Panc1 (cell line): ENCODE measurements at regions not wholly inside any gene's neighbourhood (a gene's known extent, or its start where the extent isn't known, plus 50 kb on each side); places are given as distances from the start of the nearest gene placed in this dataset.

ENCODE experiments used
- ATAC-seq: fragments of 200-7000 bp; cut with Tn5 transposase; 2 replicates; pipeline ENCODE4 v1.9.1; 2020; ENCODE audit warnings: mild to moderate bottlenecking, moderate library complexity
- BruUV-seq: library from RNA; stranded (reverse); fragments of 400-500 nt; replicated peaks from 2 replicates; lab custom pipeline; 2021; lab: Mats Ljungman, UMichigan
- CTCF ChIA-PET: fragments of 300-600 bp; sonication (Branson Sonifier 250); formaldehyde crosslinking; loops from one replicate; lab custom pipeline; 2022; ENCODE audit warnings: antibody characterized with exemption; lab: Charles Lee
- POLR2A ChIA-PET: fragments of 300-600 bp; sonication (Branson Sonifier 250); formaldehyde crosslinking; loops from one replicate; lab custom pipeline; 2022; ENCODE audit warnings: antibody characterized with exemption; lab: Charles Lee
- DNase-seq: peaks from one replicate; pipeline ENCODE4 v3.0.0-alpha.2; 2010; ENCODE audit warnings: low read depth, low spot score
- H3K27ac ChIP-seq: 2 replicates; pipeline ENCODE4 v1.5.1; 2011; ENCODE audit warnings: mild to moderate bottlenecking, low read length, inconsistent platforms
- H3K27me3 ChIP-seq: fragments of 200-500 bp; sonication (Bioruptor generic); 2 replicates; pipeline ENCODE4 v1.6.0; 2014; ENCODE audit warnings: low read length, inconsistent platforms; ENCODE audit not compliant: control insufficient read depth, insufficient read depth
- H3K36me3 ChIP-seq: fragments of 200-500 bp; sonication (Bioruptor generic); 2 replicates; pipeline ENCODE4 v1.5.1; 2014; ENCODE audit warnings: inconsistent platforms, mild to moderate bottlenecking, low read length, moderate library complexity; ENCODE audit not compliant: control insufficient read depth, insufficient read depth
- H3K4me1 ChIP-seq: 2 replicates; pipeline ENCODE4 v1.5.1; 2011; ENCODE audit warnings: inconsistent platforms, mild to moderate bottlenecking, low read length, moderate library complexity; ENCODE audit not compliant: control insufficient read depth, insufficient read depth
- H3K4me3 ChIP-seq, 2 experiments: 2 replicates each; pipeline ENCODE4 v1.5.1; 2011 to 2012; ENCODE audit warnings: low read depth in 2 of 2, low read length in 2 of 2, mild to moderate bottlenecking in 2 of 2, inconsistent platforms in 1 of 2, moderate library complexity in 1 of 2
- H3K9me3 ChIP-seq: fragments of 200-500 bp; sonication (Bioruptor generic); 2 replicates; pipeline ENCODE4 v1.5.1; 2014; ENCODE audit warnings: low read depth, mild to moderate bottlenecking, inconsistent platforms, low read length, moderate library complexity; ENCODE audit not compliant: control insufficient read depth, insufficient read depth
- POLR2AphosphoS5 ChIP-seq: IDR thresholded peaks from 2 replicates; pipeline ENCODE4 v1.6.1; 2012; ENCODE audit warnings: mild to moderate bottlenecking, low read depth, low read length, moderate library complexity
- SIN3A ChIP-seq: IDR thresholded peaks from 2 replicates; pipeline ENCODE4 v1.6.1; 2012; ENCODE audit warnings: low read depth, mild to moderate bottlenecking, low read length, moderate library complexity, borderline replicate concordance; ENCODE audit not compliant: insufficient read depth
- TCF7L2 ChIP-seq: IDR thresholded peaks from 2 replicates; pipeline ENCODE4 v1.6.1; 2011; ENCODE audit warnings: mild to moderate bottlenecking, low read depth, low read length, inconsistent platforms
- in situ Hi-C: cut with HindIII; loops from 2 replicates; pipeline ENCODE4 v1.10.0; 2016; ENCODE audit warnings: low sequenced_read_pairs, low pct_unique_long_range_greater_than_20kb
- intact Hi-C: fragments of 100-400 bp; cut with micrococcal nuclease; formaldehyde crosslinking; loops from one replicate; pipeline ENCODE4 v1.10.0; 2022; ENCODE audit not compliant: unreplicated experiment
- TF ChIP-seq, protein P1 (sequence below): fragments of 450-650 bp; IDR thresholded peaks from 2 replicates; pipeline ENCODE4 v1.5.1; 2017; ENCODE audit warnings: mild to moderate bottlenecking
- TF ChIP-seq, protein P2 (sequence below), 2 experiments: IDR thresholded peaks; 2 replicates each; pipeline ENCODE4 v1.6.1; 2011 to 2012; ENCODE audit warnings: low read depth in 2 of 2, control low read depth in 1 of 2, low read length in 1 of 2, mild to moderate bottlenecking in 1 of 2, moderate library complexity in 1 of 2; ENCODE audit not compliant: insufficient read depth in 1 of 2

DNA sequence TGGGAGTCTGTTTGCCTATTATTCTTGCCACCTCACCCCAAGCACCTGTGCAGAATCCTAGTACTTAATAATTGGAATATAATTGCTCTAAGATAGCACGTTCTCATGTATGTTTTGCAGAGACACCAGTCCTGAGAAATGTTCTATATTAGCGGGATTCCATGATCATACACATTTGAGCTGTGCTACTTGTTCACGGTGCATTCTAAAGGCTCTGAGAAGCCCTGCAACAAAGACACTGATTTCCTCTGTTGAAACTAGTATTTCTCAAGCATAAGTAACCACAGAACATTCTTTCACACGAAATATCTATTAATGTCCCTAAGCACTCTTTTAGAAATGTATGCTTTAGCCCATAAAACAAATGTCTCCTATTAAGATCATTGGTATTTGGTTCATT, 109.4 kb downstream of the BARHL2 start:
- in situ Hi-C loops (no loop called here), intact Hi-C loops (loop anchor here (10.0 kb wide), 1 partner anchor 57 kb away; no protein-coding TSS in a partner anchor)
- TF ChIP-seq, protein P1, sequence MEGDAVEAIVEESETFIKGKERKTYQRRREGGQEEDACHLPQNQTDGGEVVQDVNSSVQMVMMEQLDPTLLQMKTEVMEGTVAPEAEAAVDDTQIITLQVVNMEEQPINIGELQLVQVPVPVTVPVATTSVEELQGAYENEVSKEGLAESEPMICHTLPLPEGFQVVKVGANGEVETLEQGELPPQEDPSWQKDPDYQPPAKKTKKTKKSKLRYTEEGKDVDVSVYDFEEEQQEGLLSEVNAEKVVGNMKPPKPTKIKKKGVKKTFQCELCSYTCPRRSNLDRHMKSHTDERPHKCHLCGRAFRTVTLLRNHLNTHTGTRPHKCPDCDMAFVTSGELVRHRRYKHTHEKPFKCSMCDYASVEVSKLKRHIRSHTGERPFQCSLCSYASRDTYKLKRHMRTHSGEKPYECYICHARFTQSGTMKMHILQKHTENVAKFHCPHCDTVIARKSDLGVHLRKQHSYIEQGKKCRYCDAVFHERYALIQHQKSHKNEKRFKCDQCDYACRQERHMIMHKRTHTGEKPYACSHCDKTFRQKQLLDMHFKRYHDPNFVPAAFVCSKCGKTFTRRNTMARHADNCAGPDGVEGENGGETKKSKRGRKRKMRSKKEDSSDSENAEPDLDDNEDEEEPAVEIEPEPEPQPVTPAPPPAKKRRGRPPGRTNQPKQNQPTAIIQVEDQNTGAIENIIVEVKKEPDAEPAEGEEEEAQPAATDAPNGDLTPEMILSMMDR, result no peak
- no peak for TF ChIP-seq POLR2AphosphoS5
- TF ChIP-seq, protein P2, sequence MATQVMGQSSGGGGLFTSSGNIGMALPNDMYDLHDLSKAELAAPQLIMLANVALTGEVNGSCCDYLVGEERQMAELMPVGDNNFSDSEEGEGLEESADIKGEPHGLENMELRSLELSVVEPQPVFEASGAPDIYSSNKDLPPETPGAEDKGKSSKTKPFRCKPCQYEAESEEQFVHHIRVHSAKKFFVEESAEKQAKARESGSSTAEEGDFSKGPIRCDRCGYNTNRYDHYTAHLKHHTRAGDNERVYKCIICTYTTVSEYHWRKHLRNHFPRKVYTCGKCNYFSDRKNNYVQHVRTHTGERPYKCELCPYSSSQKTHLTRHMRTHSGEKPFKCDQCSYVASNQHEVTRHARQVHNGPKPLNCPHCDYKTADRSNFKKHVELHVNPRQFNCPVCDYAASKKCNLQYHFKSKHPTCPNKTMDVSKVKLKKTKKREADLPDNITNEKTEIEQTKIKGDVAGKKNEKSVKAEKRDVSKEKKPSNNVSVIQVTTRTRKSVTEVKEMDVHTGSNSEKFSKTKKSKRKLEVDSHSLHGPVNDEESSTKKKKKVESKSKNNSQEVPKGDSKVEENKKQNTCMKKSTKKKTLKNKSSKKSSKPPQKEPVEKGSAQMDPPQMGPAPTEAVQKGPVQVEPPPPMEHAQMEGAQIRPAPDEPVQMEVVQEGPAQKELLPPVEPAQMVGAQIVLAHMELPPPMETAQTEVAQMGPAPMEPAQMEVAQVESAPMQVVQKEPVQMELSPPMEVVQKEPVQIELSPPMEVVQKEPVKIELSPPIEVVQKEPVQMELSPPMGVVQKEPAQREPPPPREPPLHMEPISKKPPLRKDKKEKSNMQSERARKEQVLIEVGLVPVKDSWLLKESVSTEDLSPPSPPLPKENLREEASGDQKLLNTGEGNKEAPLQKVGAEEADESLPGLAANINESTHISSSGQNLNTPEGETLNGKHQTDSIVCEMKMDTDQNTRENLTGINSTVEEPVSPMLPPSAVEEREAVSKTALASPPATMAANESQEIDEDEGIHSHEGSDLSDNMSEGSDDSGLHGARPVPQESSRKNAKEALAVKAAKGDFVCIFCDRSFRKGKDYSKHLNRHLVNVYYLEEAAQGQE (IDR thresholded peaks at IDR 0.05; ENCODE audit: insufficient read depth in 1 of 2, low read depth in 2 of 2, low read length in 1 of 2), result no peak
- TF ChIP-seq TCF7L2, result no peak
- TF ChIP-seq SIN3A, result no peak
- ChIA-PET CTCF (no interaction called here), POLR2A (no interaction called here)
- peaks cover 2% of the 10 kb centered on the region; the same call in 1 of the 2 replicates for H3K27me3 ChIP-seq
- no peaks in the 10 kb centered on the region for H3K4me1 ChIP-seq
- H3K27ac ChIP-seq, result no peak overlapping the region
- H3K9me3 ChIP-seq, result no peaks in the 10 kb centered on the region
- no peak for ATAC-seq
- no peak for DNase-seq
- H3K4me3 ChIP-seq, result no peak overlapping the region
- H3K36me3 ChIP-seq, result no peaks in the 10 kb centered on the region
- BruUV-seq, result no TSS peak

DNA sequence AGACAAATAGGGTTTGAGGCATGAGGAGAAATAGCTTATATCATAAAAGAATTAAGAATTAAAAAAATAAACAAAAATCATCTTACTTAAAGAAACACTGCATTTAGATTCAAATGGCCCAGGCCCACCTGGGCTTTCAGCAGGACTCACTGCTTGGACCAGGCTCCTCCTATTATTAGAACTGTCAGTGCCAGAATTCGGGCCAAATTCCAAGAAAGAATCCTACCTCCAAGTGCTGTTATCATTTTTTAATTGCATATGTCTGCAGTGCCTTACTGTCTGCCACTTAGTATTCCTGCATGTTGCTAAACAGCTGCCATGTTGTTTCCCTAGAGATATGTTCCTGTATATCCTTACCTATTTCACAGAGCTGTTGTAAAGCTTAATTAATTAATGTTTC, 112.0 kb downstream of the BARHL2 start:
- in situ Hi-C loops (no loop called here), intact Hi-C loops (loop anchor here (10.0 kb wide), 1 partner anchor 60 kb away; no protein-coding TSS in a partner anchor)
- Histone ChIP-seq H3K4me1 (no peaks in the 10 kb centered on the region), H3K27ac (no peak overlapping the region), H3K27me3 (peaks cover 2% of the 10 kb centered on the region; the same call in 1 of the 2 replicates), H3K36me3 (no peaks in the 10 kb centered on the region), H3K4me3 (no peak overlapping the region), H3K9me3 (no peaks in the 10 kb centered on the region)
- no peak for TF ChIP-seq POLR2AphosphoS5
- no peak for TF ChIP-seq SIN3A
- TF ChIP-seq, protein P2 (IDR thresholded peaks at IDR 0.05; ENCODE audit: insufficient read depth in 1 of 2, low read depth in 2 of 2, low read length in 1 of 2), result no peak
- TF ChIP-seq TCF7L2, result no peak
- TF ChIP-seq, protein P1, result no peak
- ATAC-seq, result no peak
- DNase-seq, result no peak
- BruUV-seq, result no TSS peak
- POLR2A ChIA-PET, result no interaction called here
- CTCF ChIA-PET, result no interaction called here
